PC-3 (cell line): ENCODE measurements at regions not wholly inside any gene's neighbourhood (a gene's known extent, or its start where the extent isn't known, plus 50 kb on each side); places are given as distances from the start of the nearest gene placed in this dataset.

Experiments used
- ATAC-seq: fragments of 200-7000 bp; cut with Tn5 transposase; 2 replicates; pipeline ENCODE4 v1.9.1; 2020; ENCODE audit warnings: mild to moderate bottlenecking, moderate library complexity
- BruUV-seq: library from RNA; stranded (reverse); fragments of 400-500 nt; replicated peaks from 2 replicates; lab custom pipeline; 2021; lab: Mats Ljungman, UMichigan
- CTCF ChIA-PET: fragments of 300-600 bp; sonication (Branson Sonifier 250); formaldehyde crosslinking; loops from one replicate; lab custom pipeline; 2022; ENCODE audit warnings: antibody characterized with exemption; lab: Charles Lee
- POLR2A ChIA-PET: fragments of 300-600 bp; sonication (Branson Sonifier 250); formaldehyde crosslinking; loops from one replicate; lab custom pipeline; 2022; ENCODE audit warnings: antibody characterized with exemption; ENCODE audit not compliant: unreplicated experiment; lab: Charles Lee
- DNase-seq: peaks from one replicate; pipeline ENCODE4 v3.0.0-alpha.2; 2015
- H2AFZ ChIP-seq: fragments of 300-600 bp; sonication (generic); 2 replicates; pipeline ENCODE4 v1.6.0; 2016; ENCODE audit warnings: antibody characterized with exemption, low read length
- H3F3A ChIP-seq: fragments of 300-600 bp; sonication (generic); one replicate; pipeline ENCODE4 v1.6.0; 2017; ENCODE audit warnings: antibody characterized with exemption, low read length, control low read depth, mild to moderate bottlenecking; ENCODE audit not compliant: unreplicated experiment
- H3K27ac ChIP-seq: fragments of 300-600 bp; sonication (generic); 2 replicates; pipeline ENCODE4 v1.5.1; 2016; ENCODE audit warnings: mild to moderate bottlenecking, low read length
- H3K27me3 ChIP-seq: fragments of 300-600 bp; sonication (generic); 2 replicates; pipeline ENCODE4 v1.6.1; 2016; ENCODE audit warnings: low read length, mixed read lengths
- H3K36me3 ChIP-seq: fragments of 300-600 bp; sonication (generic); 2 replicates; pipeline ENCODE4 v1.6.1; 2016; ENCODE audit warnings: low read depth, mixed run types, low read length, mixed read lengths
- H3K4me1 ChIP-seq: fragments of 300-600 bp; sonication (generic); 2 replicates; pipeline ENCODE4 v1.5.1; 2016; ENCODE audit warnings: low read length; ENCODE audit not compliant: insufficient read depth
- H3K4me2 ChIP-seq: fragments of 300-600 bp; sonication (generic); 2 replicates; pipeline ENCODE4 v1.6.0; 2016; ENCODE audit warnings: low read length
- H3K4me3 ChIP-seq: fragments of 300-600 bp; sonication (generic); 2 replicates; pipeline ENCODE4 v1.5.1; 2016; ENCODE audit warnings: mild to moderate bottlenecking, low read length, mixed read lengths
- H3K79me2 ChIP-seq: fragments of 300-600 bp; sonication (generic); 2 replicates; pipeline ENCODE4 v1.6.1; 2017; ENCODE audit warnings: low read length, mixed read lengths
- H3K9ac ChIP-seq: fragments of 300-600 bp; sonication (generic); 2 replicates; pipeline ENCODE4 v1.6.0; 2016; ENCODE audit warnings: mild to moderate bottlenecking, low read length
- H3K9me2 ChIP-seq: fragments of 300-600 bp; sonication (generic); replicated peaks from 2 replicates; pipeline ENCODE4 v1.6.1; 2016; ENCODE audit warnings: mixed run types, low read length, mixed read lengths
- H3K9me3 ChIP-seq: fragments of 300-600 bp; sonication (generic); 2 replicates; pipeline ENCODE4 v1.6.1; 2016; ENCODE audit warnings: low read length, mixed read lengths
- H4K20me1 ChIP-seq: fragments of 300-600 bp; sonication (generic); 2 replicates; pipeline ENCODE4 v1.6.1; 2016; ENCODE audit warnings: low read length, mixed read lengths
- EZH2 ChIP-seq: fragments of 300-600 bp; sonication (generic); IDR thresholded peaks from one replicate; pipeline ENCODE4 v1.6.1; 2017; ENCODE audit warnings: antibody characterized with exemption, mild to moderate bottlenecking, low read length; ENCODE audit not compliant: unreplicated experiment
- EZH2phosphoT487 ChIP-seq: fragments of 300-600 bp; sonication (generic); IDR thresholded peaks from 2 replicates; pipeline ENCODE4 v1.6.1; 2018; ENCODE audit warnings: mild to moderate bottlenecking, antibody characterized with exemption, low read length, borderline replicate concordance
- intact Hi-C: fragments of 100-400 bp; cut with micrococcal nuclease; formaldehyde crosslinking; loops from 2 replicates; pipeline ENCODE4 v1.9.0; 2023
- TF ChIP-seq, protein P1 (sequence below): fragments of 300-600 bp; sonication (generic); conservative IDR thresholded peaks from 2 replicates; pipeline ENCODE4 v1.5.1; 2017; ENCODE audit warnings: antibody characterized with exemption, low read depth, mild to moderate bottlenecking, low read length

DNA sequence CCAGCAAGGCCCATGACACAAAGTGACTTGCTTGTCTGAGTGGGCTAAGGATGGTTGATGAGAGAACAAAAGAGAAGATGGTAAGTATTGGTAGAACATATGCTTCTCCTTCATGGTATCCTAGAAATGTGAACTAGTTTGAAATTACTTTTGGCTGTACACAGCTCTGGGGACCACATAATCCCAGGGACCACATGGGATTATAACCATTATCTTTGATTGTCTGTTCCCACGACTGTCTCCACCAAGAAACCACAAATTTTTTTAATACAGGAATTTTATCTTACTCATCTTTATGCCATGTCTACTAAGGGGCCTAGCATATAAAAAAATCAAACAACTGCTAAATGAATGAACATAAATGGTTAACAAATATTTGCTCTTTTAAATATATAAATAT lies 155.3 kb upstream of the PRICKLE2 start:
- Histone ChIP-seq H3K27ac (no peak overlapping the region), H3F3A (no peaks in the 10 kb centered on the region), H3K9me3 (no peaks in the 10 kb centered on the region), H3K4me2 (no peak overlapping the region), H3K4me3 (no peak overlapping the region), H3K4me1 (no peaks in the 10 kb centered on the region), H3K9ac (no peak overlapping the region), H4K20me1 (no peaks in the 10 kb centered on the region), H3K36me3 (no peaks in the 10 kb centered on the region), H3K79me2 (no peaks in the 10 kb centered on the region), H3K9me2 (no peaks in the 10 kb centered on the region), H2AFZ (no peak overlapping the region), H3K27me3 (no peaks in the 10 kb centered on the region)
- CTCF ChIA-PET: no interaction called here
- POLR2A ChIA-PET: no interaction called here
- no peak for DNase-seq
- intact Hi-C loops: no loop called here
- TF ChIP-seq EZH2 (no peak), EZH2phosphoT487 (no peak)
- TF ChIP-seq, protein P1, sequence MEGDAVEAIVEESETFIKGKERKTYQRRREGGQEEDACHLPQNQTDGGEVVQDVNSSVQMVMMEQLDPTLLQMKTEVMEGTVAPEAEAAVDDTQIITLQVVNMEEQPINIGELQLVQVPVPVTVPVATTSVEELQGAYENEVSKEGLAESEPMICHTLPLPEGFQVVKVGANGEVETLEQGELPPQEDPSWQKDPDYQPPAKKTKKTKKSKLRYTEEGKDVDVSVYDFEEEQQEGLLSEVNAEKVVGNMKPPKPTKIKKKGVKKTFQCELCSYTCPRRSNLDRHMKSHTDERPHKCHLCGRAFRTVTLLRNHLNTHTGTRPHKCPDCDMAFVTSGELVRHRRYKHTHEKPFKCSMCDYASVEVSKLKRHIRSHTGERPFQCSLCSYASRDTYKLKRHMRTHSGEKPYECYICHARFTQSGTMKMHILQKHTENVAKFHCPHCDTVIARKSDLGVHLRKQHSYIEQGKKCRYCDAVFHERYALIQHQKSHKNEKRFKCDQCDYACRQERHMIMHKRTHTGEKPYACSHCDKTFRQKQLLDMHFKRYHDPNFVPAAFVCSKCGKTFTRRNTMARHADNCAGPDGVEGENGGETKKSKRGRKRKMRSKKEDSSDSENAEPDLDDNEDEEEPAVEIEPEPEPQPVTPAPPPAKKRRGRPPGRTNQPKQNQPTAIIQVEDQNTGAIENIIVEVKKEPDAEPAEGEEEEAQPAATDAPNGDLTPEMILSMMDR: no peak
- no peak for ATAC-seq
- BruUV-seq: no TSS peak

DNA sequence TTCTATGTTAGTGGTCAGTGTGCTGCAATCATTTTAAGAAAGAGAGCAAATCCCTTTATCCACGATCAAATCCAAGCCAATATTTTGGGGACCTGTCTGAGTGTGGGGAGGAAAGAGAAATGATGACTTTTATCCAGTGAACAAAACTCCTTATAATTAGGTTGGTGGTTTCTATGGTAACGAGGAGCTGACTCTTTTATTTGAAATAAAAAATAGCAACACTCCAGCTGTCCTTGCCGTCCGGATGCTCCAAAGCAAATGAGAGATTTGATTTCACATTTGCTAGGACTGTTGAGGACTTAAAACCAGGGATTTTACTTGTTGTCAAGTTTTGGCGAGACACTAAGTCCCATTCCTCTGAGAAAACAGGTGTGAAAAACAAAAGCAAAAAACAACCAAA lies 154.0 kb upstream of the PRICKLE2 start:
- Histone ChIP-seq H2AFZ (no peak overlapping the region), H3K9ac (no peak overlapping the region), H4K20me1 (no peaks in the 10 kb centered on the region), H3K79me2 (no peaks in the 10 kb centered on the region), H3K27ac (no peak overlapping the region), H3K4me2 (no peak overlapping the region), H3K36me3 (no peaks in the 10 kb centered on the region), H3K4me1 (no peaks in the 10 kb centered on the region), H3F3A (no peaks in the 10 kb centered on the region), H3K9me3 (no peaks in the 10 kb centered on the region), H3K9me2 (no peaks in the 10 kb centered on the region), H3K4me3 (no peak overlapping the region), H3K27me3 (no peaks in the 10 kb centered on the region)
- no TSS peak for BruUV-seq
- ChIA-PET POLR2A (no interaction called here), CTCF (no interaction called here)
- TF ChIP-seq EZH2: no peak
- TF ChIP-seq EZH2phosphoT487: no peak
- TF ChIP-seq, protein P1: no peak
- DNase-seq (no peak), ATAC-seq (no peak)
- intact Hi-C loops: no loop called here

DNA sequence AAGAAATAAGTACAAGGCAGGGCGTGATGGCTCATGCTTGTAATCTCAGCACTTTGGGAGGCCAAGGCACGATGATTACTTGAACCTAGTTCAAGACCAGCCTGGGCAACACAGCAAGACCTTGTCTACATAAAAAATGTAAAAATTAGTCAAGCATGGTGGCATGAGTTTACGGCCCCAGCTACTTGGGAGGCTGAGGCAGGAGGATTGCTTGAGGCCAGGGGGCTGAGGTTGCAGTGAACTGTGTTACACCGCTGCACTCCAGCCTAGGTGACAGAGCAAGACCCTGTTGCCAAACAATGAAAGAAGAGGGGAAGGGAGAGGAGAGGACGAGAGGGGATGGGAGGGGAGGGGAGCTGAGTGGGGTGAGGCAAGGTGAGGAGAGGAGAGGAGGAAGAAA lies 152.7 kb upstream of the PRICKLE2 start:
- Histone ChIP-seq H3K27ac (no peak overlapping the region), H3K4me3 (no peak overlapping the region), H2AFZ (no peak overlapping the region), H3K79me2 (no peaks in the 10 kb centered on the region), H3K9me3 (no peaks in the 10 kb centered on the region), H3K36me3 (no peaks in the 10 kb centered on the region), H3K9ac (no peak overlapping the region), H3K4me2 (no peak overlapping the region), H3K9me2 (no peaks in the 10 kb centered on the region), H4K20me1 (no peaks in the 10 kb centered on the region), H3K27me3 (no peaks in the 10 kb centered on the region), H3K4me1 (no peaks in the 10 kb centered on the region), H3F3A (no peaks in the 10 kb centered on the region)
- ATAC-seq (no peak), DNase-seq (no peak)
- CTCF ChIA-PET: no interaction called here
- intact Hi-C loops: no loop called here
- no TSS peak for BruUV-seq
- TF ChIP-seq, protein P1: no peak
- TF ChIP-seq EZH2: no peak
- no peak for TF ChIP-seq EZH2phosphoT487
- POLR2A ChIA-PET: no interaction called here
